OCI-LY1 (cell line): ENCODE measurements at regions not wholly inside any gene's neighbourhood (a gene's known extent, or its start where the extent isn't known, plus 50 kb on each side); places are given as distances from the start of the nearest gene placed in this dataset.

ENCODE experiments used
- H2AFZ ChIP-seq: fragments of 200-600 bp; sonication (generic), shearing (Covaris generic); 2 replicates; pipeline ENCODE4 v1.6.0; 2014; ENCODE audit warnings: antibody characterized with exemption, mild to moderate bottlenecking, low read length
- H3F3A ChIP-seq: fragments of 200-600 bp; sonication (generic), shearing (Covaris generic); 2 replicates; pipeline ENCODE4 v1.6.0; 2014; ENCODE audit warnings: mild to moderate bottlenecking, antibody characterized with exemption, low read length, moderate library complexity; ENCODE audit not compliant: insufficient read depth
- H3K27ac ChIP-seq: fragments of 200-600 bp; sonication (generic); 2 replicates; pipeline ENCODE4 v1.5.1; 2014; ENCODE audit warnings: low read length, mixed run types, mild to moderate bottlenecking, low read depth; ENCODE audit not compliant: poor library complexity, severe bottlenecking
- H3K27me3 ChIP-seq: fragments of 200-600 bp; sonication (generic); 2 replicates; pipeline ENCODE4 v1.6.0; 2014; ENCODE audit warnings: antibody characterized with exemption, mild to moderate bottlenecking, low read length, moderate library complexity; ENCODE audit not compliant: insufficient read depth
- H3K36me3 ChIP-seq: fragments of 200-600 bp; sonication (generic); 2 replicates; pipeline ENCODE4 v1.6.1; 2014; ENCODE audit warnings: mild to moderate bottlenecking, antibody characterized with exemption, low read length, moderate library complexity, mixed read lengths; ENCODE audit not compliant: insufficient read depth
- H3K4me1 ChIP-seq: fragments of 200-600 bp; sonication (generic); 2 replicates; pipeline ENCODE4 v1.5.1; 2014; ENCODE audit warnings: mild to moderate bottlenecking, low read length, moderate library complexity; ENCODE audit not compliant: insufficient read depth, severe bottlenecking
- H3K4me2 ChIP-seq: fragments of 200-600 bp; sonication (generic), shearing (Covaris generic); 2 replicates; pipeline ENCODE4 v1.6.1; 2014; ENCODE audit warnings: low read length
- H3K4me3 ChIP-seq: fragments of 200-600 bp; sonication (generic); 2 replicates; pipeline ENCODE4 v1.5.1; 2014; ENCODE audit warnings: low read length, low read depth, mild to moderate bottlenecking, mixed read lengths; ENCODE audit not compliant: poor library complexity, severe bottlenecking
- H3K79me2 ChIP-seq: fragments of 200-600 bp; shearing (Covaris generic); 2 replicates; pipeline ENCODE4 v1.6.1; 2016; ENCODE audit warnings: mixed run types, low read length, mixed read lengths; ENCODE audit not compliant: insufficient read depth
- H3K9ac ChIP-seq: fragments of 200-600 bp; sonication (generic), shearing (Covaris generic); 2 replicates; pipeline ENCODE4 v1.6.1; 2014; ENCODE audit warnings: mild to moderate bottlenecking, low read length, mixed read lengths
- H3K9me2 ChIP-seq: fragments of 200-600 bp; sonication (generic), shearing (Covaris generic); 2 replicates; pipeline ENCODE4 v1.6.1; 2014; ENCODE audit warnings: low read depth, mild to moderate bottlenecking, low read length, mixed read lengths
- H3K9me3 ChIP-seq: fragments of 200-600 bp; shearing (Covaris generic); 2 replicates; pipeline ENCODE4 v1.6.1; 2014; ENCODE audit warnings: low read length, mixed read lengths
- H4K20me1 ChIP-seq: fragments of 200-600 bp; sonication (generic), shearing (Covaris generic); 2 replicates; pipeline ENCODE4 v1.6.0; 2016; ENCODE audit warnings: mild to moderate bottlenecking, low read length; ENCODE audit not compliant: insufficient read depth
- EZH2 ChIP-seq: fragments of 200-600 bp; sonication (generic), shearing (Covaris generic); IDR thresholded peaks from 2 replicates; pipeline ENCODE4 v1.8.0; 2017; ENCODE audit warnings: borderline replicate concordance, mixed run types, mild to moderate bottlenecking, antibody characterized with exemption, low read length, moderate library complexity, mixed read lengths
- TF ChIP-seq, protein P1 (sequence below): fragments of 200-600 bp; sonication (generic), shearing (Covaris generic); IDR thresholded peaks from 2 replicates; pipeline ENCODE4 v1.5.1; 2017; ENCODE audit warnings: mild to moderate bottlenecking, antibody characterized with exemption, low read length, moderate library complexity, mixed read lengths

DNA sequence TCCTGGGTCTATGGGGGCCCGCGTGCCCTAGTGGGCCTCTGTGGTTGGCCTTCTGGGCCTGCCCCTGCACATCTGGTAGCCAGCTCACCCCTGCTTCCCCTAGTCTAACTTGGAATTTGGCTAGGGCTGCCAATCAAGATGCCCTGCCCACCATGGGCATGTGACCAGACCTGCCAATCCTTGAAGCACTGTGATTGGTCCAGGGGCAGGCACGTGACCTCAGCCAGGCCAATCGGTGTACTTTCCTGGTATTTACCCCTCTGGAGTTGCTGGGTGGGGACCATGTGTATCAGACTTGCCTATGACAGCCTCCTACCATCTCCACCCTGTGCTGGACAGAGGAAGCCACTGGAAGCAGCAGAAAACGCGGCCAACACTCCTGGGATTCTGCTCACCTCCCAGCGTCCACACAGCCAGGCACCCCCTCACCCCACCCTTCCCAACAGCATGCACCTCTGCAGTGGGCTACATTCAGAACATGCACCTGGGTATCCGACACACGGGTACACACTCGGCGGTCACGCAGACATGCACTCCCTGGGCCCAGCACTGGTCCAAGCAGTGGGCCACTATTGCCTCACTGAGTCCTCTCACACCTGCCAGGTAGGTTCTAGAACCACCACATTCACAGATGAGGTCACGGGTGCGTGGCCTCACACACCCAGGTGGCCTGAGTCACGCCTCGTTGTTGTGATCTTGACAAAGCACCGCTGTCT, 96.9 kb downstream of the RBFOX3 start:
- no peak overlapping the region for H3K9ac ChIP-seq
- H3K79me2 ChIP-seq: no peaks in the 10 kb centered on the region
- H3K9me3 ChIP-seq: no peaks in the 10 kb centered on the region
- no peak overlapping the region for H2AFZ ChIP-seq
- no peak overlapping the region for H3K4me3 ChIP-seq
- TF ChIP-seq EZH2: no peak
- TF ChIP-seq, protein P1, sequence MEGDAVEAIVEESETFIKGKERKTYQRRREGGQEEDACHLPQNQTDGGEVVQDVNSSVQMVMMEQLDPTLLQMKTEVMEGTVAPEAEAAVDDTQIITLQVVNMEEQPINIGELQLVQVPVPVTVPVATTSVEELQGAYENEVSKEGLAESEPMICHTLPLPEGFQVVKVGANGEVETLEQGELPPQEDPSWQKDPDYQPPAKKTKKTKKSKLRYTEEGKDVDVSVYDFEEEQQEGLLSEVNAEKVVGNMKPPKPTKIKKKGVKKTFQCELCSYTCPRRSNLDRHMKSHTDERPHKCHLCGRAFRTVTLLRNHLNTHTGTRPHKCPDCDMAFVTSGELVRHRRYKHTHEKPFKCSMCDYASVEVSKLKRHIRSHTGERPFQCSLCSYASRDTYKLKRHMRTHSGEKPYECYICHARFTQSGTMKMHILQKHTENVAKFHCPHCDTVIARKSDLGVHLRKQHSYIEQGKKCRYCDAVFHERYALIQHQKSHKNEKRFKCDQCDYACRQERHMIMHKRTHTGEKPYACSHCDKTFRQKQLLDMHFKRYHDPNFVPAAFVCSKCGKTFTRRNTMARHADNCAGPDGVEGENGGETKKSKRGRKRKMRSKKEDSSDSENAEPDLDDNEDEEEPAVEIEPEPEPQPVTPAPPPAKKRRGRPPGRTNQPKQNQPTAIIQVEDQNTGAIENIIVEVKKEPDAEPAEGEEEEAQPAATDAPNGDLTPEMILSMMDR: no peak
- no peaks in the 10 kb centered on the region for H3K27me3 ChIP-seq
- no peak overlapping the region for H3K4me2 ChIP-seq
- H3K27ac ChIP-seq: no peak overlapping the region
- no peaks in the 10 kb centered on the region for H3F3A ChIP-seq
- no peaks in the 10 kb centered on the region for H4K20me1 ChIP-seq
- H3K9me2 ChIP-seq: no peaks in the 10 kb centered on the region
- no peaks in the 10 kb centered on the region for H3K4me1 ChIP-seq
- no peaks in the 10 kb centered on the region for H3K36me3 ChIP-seq

DNA sequence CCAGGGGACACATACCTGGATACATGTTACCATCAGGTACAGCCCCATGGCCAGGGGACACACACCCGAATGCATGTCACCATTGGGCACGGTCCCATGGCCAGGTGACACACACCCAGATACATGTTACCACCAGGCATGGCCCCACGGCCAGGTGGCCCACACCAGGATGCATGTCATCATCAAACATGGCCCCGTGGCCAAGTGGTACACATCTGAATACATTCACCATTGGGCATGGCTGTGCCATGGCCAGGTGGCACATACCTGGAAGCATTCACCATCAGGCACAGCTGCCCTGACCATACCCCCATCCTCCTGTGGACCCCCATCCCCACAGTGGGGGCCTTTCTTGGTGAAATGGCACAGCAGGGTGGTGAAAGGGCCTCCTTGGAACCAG, 97.6 kb downstream of the RBFOX3 start:
- Histone ChIP-seq H3K9ac (no peak overlapping the region), H3K27me3 (no peaks in the 10 kb centered on the region), H3K4me1 (no peaks in the 10 kb centered on the region), H3K36me3 (no peaks in the 10 kb centered on the region), H3K27ac (no peak overlapping the region), H3K4me2 (no peak overlapping the region), H2AFZ (no peak overlapping the region), H3K9me3 (no peaks in the 10 kb centered on the region), H3F3A (no peaks in the 10 kb centered on the region), H4K20me1 (no peaks in the 10 kb centered on the region), H3K9me2 (no peaks in the 10 kb centered on the region), H3K4me3 (no peak overlapping the region), H3K79me2 (no peaks in the 10 kb centered on the region)
- TF ChIP-seq, protein P1: no peak
- no peak for TF ChIP-seq EZH2

DNA sequence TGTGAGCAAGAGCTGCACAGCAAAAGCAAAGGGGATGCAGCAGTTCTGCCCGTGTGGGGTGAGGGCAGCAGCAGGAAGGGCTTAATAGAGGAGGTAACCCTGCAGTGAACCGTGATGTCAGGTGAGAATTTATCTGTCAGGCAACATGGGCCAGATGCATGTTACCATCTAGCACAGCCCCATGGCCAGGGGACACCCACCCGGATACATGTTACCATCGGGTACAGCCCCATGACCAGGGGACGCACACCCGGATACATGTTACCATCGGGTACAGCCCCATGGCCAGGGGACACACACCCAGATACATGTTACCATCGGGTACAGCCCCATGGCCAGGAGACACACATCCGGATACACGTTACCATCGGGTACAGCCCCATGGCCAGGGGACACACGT, 99.4 kb downstream of the RBFOX3 start:
- H3K4me3 ChIP-seq: no peak overlapping the region
- no peaks in the 10 kb centered on the region for H3K4me1 ChIP-seq
- no peaks in the 10 kb centered on the region for H3K79me2 ChIP-seq
- no peak overlapping the region for H3K9ac ChIP-seq
- TF ChIP-seq, protein P1: no peak
- no peak for TF ChIP-seq EZH2
- no peaks in the 10 kb centered on the region for H3K27me3 ChIP-seq
- H3K4me2 ChIP-seq: no peak overlapping the region
- H3K36me3 ChIP-seq: no peaks in the 10 kb centered on the region
- H3K9me2 ChIP-seq: no peaks in the 10 kb centered on the region
- H3F3A ChIP-seq: no peaks in the 10 kb centered on the region
- H3K27ac ChIP-seq: no peak overlapping the region
- H2AFZ ChIP-seq: no peak overlapping the region
- H3K9me3 ChIP-seq: no peaks in the 10 kb centered on the region
- no peaks in the 10 kb centered on the region for H4K20me1 ChIP-seq
